ENCODE measurements at regions not wholly inside any gene's neighbourhood (a gene's known extent, or its start where the extent isn't known, plus 50 kb on each side); places are given as distances from the start of the nearest gene placed in this dataset.

DNA sequence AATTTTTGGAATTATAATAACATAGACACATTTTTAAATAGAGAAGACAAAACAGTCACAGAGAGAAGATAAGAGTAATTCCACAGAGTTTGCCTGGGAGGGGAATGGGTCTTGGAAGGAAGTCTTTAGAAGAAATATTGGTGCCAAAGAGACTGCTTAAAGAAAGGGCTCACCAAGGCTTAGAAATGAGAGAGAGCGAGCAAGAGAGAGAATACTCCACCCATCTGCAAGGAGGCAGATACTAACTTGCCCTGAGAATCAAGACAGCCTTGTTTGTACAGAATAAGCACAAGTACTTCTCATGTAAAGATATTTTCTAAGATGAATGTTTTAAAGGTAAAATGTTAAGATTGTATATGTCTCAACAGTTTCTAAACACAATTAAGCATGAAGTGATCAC, 165.5 kb downstream of the SLC38A4 start:
- TF ChIP-seq CTCF (IDR thresholded peaks at IDR 0.05 in 4 of 5, conservative IDR thresholded peaks at IDR 0.05 in 1 of 5) (no peak), POLR2A (IDR thresholded peaks at IDR 0.05) (no peak)
